Liver (tissue), 3 donors: ENCODE measurements at regions not wholly inside any gene's neighbourhood (a gene's known extent, or its start where the extent isn't known, plus 50 kb on each side); places are given as distances from the start of the nearest gene placed in this dataset.

Source experiments
- EGR1 ChIP-seq, 2 donors: IDR thresholded peaks; 2 replicates each; pipeline ENCODE4 v1.6.1; 2016 to 2018; ENCODE audit warnings: antibody characterized with exemption in 2 of 2, low read depth in 2 of 2
- FOXA1 ChIP-seq: IDR thresholded peaks from 2 replicates; pipeline ENCODE4 v1.6.1; 2016; ENCODE audit warnings: antibody characterized with exemption
- HNF4A ChIP-seq, 2 donors: conservative IDR thresholded peaks; 2 replicates each; pipeline ENCODE4 v1.6.1; 2016; ENCODE audit warnings: antibody characterized with exemption in 2 of 2, mild to moderate bottlenecking in 2 of 2
- RAD21 ChIP-seq, 2 donors: IDR thresholded peaks; 2 replicates each; pipeline ENCODE4 v1.6.1; 2016; ENCODE audit warnings: antibody characterized with exemption in 2 of 2, mild to moderate bottlenecking in 2 of 2
- SP1 ChIP-seq: IDR thresholded peaks from 2 replicates; pipeline ENCODE4 v1.6.1; 2018; ENCODE audit warnings: antibody characterized with exemption, mild to moderate bottlenecking
- TAF1 ChIP-seq: conservative IDR thresholded peaks from 2 replicates; pipeline ENCODE4 v1.6.1; 2016; ENCODE audit warnings: antibody characterized with exemption, mild to moderate bottlenecking
- YY1 ChIP-seq: IDR thresholded peaks from 2 replicates; pipeline ENCODE4 v1.6.1; 2016; ENCODE audit warnings: antibody characterized with exemption, mild to moderate bottlenecking
- TF ChIP-seq, protein P1 (sequence below): fragments of 150-350 bp; IDR thresholded peaks from 2 replicates; pipeline ENCODE4 v1.5.1; 2017; ENCODE audit warnings: improper control_type of control experiment, low read depth, low read length; ENCODE audit not compliant: missing input control
- TF ChIP-seq, protein P2 (sequence below): IDR thresholded peaks from 2 replicates; pipeline ENCODE4 v1.6.1; 2016; ENCODE audit warnings: antibody characterized with exemption
- TF ChIP-seq, protein P3 (sequence below): IDR thresholded peaks from 2 replicates; pipeline ENCODE4 v1.6.1; 2016; ENCODE audit warnings: antibody characterized with exemption, mild to moderate bottlenecking
- TF ChIP-seq, protein P4 (sequence below): IDR thresholded peaks from 2 replicates; pipeline ENCODE4 v1.6.1; 2016; ENCODE audit warnings: antibody characterized with exemption
- donor health status: healthy.
- donor health status: healthy.

DNA sequence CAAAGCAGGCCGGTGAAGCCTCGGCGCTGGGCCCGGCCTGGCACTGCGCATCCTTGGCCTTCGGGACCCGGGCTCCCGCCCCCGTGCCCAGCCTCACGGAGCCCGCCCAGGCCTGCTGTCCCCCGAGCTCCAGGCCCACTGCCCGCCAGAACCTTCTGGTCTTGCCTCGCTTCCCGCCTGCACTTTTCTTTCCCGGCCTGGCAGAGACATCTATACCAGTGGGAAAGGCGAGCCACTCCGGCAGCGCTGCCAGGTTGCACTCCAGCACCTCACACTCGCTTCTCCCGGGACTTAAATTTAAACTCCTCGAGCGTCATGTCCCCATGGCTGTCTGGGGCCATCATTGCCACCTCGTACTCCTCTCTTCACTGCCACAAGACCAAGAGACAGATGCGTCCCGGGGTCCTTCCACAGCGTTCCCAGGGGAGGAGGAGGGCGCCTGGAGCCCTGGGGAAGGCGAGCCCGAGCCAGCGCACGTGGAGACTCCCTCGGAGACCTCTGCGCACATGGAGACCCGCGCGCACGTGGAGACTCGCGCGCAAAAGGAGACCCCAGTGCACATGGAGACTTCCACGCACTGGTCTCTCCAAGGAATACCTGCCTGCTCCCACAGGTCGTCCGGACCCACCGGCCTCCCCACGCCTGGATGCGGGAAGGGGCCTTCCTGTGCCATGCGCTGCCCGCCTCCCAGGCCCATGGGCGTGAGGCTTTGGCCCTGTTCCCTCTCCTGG is 253.1 kb upstream of the SALL3 start:
- TF ChIP-seq, protein P1, sequence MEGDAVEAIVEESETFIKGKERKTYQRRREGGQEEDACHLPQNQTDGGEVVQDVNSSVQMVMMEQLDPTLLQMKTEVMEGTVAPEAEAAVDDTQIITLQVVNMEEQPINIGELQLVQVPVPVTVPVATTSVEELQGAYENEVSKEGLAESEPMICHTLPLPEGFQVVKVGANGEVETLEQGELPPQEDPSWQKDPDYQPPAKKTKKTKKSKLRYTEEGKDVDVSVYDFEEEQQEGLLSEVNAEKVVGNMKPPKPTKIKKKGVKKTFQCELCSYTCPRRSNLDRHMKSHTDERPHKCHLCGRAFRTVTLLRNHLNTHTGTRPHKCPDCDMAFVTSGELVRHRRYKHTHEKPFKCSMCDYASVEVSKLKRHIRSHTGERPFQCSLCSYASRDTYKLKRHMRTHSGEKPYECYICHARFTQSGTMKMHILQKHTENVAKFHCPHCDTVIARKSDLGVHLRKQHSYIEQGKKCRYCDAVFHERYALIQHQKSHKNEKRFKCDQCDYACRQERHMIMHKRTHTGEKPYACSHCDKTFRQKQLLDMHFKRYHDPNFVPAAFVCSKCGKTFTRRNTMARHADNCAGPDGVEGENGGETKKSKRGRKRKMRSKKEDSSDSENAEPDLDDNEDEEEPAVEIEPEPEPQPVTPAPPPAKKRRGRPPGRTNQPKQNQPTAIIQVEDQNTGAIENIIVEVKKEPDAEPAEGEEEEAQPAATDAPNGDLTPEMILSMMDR = no peak
- TF ChIP-seq, protein P2, sequence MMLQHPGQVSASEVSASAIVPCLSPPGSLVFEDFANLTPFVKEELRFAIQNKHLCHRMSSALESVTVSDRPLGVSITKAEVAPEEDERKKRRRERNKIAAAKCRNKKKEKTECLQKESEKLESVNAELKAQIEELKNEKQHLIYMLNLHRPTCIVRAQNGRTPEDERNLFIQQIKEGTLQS = no peak
- TF ChIP-seq, protein P3, sequence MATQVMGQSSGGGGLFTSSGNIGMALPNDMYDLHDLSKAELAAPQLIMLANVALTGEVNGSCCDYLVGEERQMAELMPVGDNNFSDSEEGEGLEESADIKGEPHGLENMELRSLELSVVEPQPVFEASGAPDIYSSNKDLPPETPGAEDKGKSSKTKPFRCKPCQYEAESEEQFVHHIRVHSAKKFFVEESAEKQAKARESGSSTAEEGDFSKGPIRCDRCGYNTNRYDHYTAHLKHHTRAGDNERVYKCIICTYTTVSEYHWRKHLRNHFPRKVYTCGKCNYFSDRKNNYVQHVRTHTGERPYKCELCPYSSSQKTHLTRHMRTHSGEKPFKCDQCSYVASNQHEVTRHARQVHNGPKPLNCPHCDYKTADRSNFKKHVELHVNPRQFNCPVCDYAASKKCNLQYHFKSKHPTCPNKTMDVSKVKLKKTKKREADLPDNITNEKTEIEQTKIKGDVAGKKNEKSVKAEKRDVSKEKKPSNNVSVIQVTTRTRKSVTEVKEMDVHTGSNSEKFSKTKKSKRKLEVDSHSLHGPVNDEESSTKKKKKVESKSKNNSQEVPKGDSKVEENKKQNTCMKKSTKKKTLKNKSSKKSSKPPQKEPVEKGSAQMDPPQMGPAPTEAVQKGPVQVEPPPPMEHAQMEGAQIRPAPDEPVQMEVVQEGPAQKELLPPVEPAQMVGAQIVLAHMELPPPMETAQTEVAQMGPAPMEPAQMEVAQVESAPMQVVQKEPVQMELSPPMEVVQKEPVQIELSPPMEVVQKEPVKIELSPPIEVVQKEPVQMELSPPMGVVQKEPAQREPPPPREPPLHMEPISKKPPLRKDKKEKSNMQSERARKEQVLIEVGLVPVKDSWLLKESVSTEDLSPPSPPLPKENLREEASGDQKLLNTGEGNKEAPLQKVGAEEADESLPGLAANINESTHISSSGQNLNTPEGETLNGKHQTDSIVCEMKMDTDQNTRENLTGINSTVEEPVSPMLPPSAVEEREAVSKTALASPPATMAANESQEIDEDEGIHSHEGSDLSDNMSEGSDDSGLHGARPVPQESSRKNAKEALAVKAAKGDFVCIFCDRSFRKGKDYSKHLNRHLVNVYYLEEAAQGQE = no peak
- TF ChIP-seq, protein P4, sequence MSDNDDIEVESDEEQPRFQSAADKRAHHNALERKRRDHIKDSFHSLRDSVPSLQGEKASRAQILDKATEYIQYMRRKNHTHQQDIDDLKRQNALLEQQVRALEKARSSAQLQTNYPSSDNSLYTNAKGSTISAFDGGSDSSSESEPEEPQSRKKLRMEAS = no peak
- no peak for TF ChIP-seq EGR1 (IDR thresholded peaks at IDR 0.05; ENCODE audit: low read depth in 2 of 2)
- TF ChIP-seq SP1 = no peak
- no peak for TF ChIP-seq YY1
- TF ChIP-seq TAF1 = no peak
- TF ChIP-seq HNF4A (conservative IDR thresholded peaks at IDR 0.05) = no peak
- TF ChIP-seq RAD21 (IDR thresholded peaks at IDR 0.05) = no peak
- TF ChIP-seq FOXA1 = no peak
